ENCODE measurements at regions not wholly inside any gene's neighbourhood (a gene's known extent, or its start where the extent isn't known, plus 50 kb on each side); places are given as distances from the start of the nearest gene placed in this dataset.

- ChIA-PET POLR2A (no interaction called here), CTCF (no interaction called here)
- Histone ChIP-seq H3K27me3 (ENCODE audit: control insufficient read depth, insufficient read depth, low read length) (no peaks in the 10 kb centered on the region), H3K4me3 (ENCODE audit: low read depth, low read length) (no peak overlapping the region), H3K27ac (ENCODE audit: low read depth, low read length) (no peak overlapping the region), H3K9me3 (ENCODE audit: control insufficient read depth, insufficient read depth, low read length) (no peaks in the 10 kb centered on the region)
- no peak for TF ChIP-seq CTCF (IDR thresholded peaks at IDR 0.05; ENCODE audit: low read depth, low read length)
- DNase-seq (ENCODE audit: low read depth, low spot score): no peak
Observed at GRCh38 chr5:29777373-29777772, 1416.1 kb upstream of the CDH6 start.

- ChIA-PET POLR2A (no interaction called here), CTCF (no interaction called here)
- Histone ChIP-seq H3K27ac (ENCODE audit: low read depth, low read length) (no peak overlapping the region), H3K4me3 (ENCODE audit: low read depth, low read length) (no peak overlapping the region), H3K9me3 (ENCODE audit: control insufficient read depth, insufficient read depth, low read length) (peaks cover 9% of the 10 kb centered on the region; the same call in 1 of the 2 replicates), H3K27me3 (ENCODE audit: control insufficient read depth, insufficient read depth, low read length) (no peaks in the 10 kb centered on the region)
- no peak for DNase-seq (ENCODE audit: low read depth, low spot score)
- TF ChIP-seq CTCF (IDR thresholded peaks at IDR 0.05; ENCODE audit: low read depth, low read length): no peak
Observed at GRCh38 chr5:29770936-29771335, 1422.5 kb upstream of the CDH6 start.

- TF ChIP-seq CTCF (IDR thresholded peaks at IDR 0.05; ENCODE audit: low read depth, low read length): no peak
- no peaks in the 10 kb centered on the region for H3K27me3 ChIP-seq (ENCODE audit: control insufficient read depth, insufficient read depth, low read length)
- H3K27ac ChIP-seq (ENCODE audit: low read depth, low read length): no peak overlapping the region
- ChIA-PET CTCF (no interaction called here), POLR2A (no interaction called here)
- DNase-seq (ENCODE audit: low read depth, low spot score): no peak
- H3K9me3 ChIP-seq (ENCODE audit: control insufficient read depth, insufficient read depth, low read length): peaks cover 9% of the 10 kb centered on the region; the same call in 1 of the 2 replicates
- no peak overlapping the region for H3K4me3 ChIP-seq (ENCODE audit: low read depth, low read length)
Observed at GRCh38 chr5:29769474-29769873, 1424.0 kb upstream of the CDH6 start.

GRCh38 chr5:29758986-29759421, 1434.5 kb upstream of the CDH6 start:
- no peaks in the 10 kb centered on the region for H3K27me3 ChIP-seq (ENCODE audit: control insufficient read depth, insufficient read depth, low read length)
- H3K9me3 ChIP-seq (ENCODE audit: control insufficient read depth, insufficient read depth, low read length): no peaks in the 10 kb centered on the region
- ChIA-PET CTCF (no interaction called here), POLR2A (no interaction called here)
- H3K4me3 ChIP-seq (ENCODE audit: low read depth, low read length): no peak overlapping the region
- DNase-seq (ENCODE audit: low read depth, low spot score): no peak
- no peak for TF ChIP-seq CTCF (IDR thresholded peaks at IDR 0.05; ENCODE audit: low read depth, low read length)
- H3K27ac ChIP-seq (ENCODE audit: low read depth, low read length): no peak overlapping the region

GRCh38 chr5:29750453-29750852, 1443.0 kb upstream of the CDH6 start:
- Histone ChIP-seq H3K4me3 (ENCODE audit: low read depth, low read length) (no peak overlapping the region), H3K27me3 (ENCODE audit: control insufficient read depth, insufficient read depth, low read length) (no peaks in the 10 kb centered on the region), H3K27ac (ENCODE audit: low read depth, low read length) (no peak overlapping the region), H3K9me3 (ENCODE audit: control insufficient read depth, insufficient read depth, low read length) (no peaks in the 10 kb centered on the region)
- DNase-seq (ENCODE audit: low read depth, low spot score): no peak
- TF ChIP-seq CTCF (IDR thresholded peaks at IDR 0.05; ENCODE audit: low read depth, low read length): no peak
- POLR2A ChIA-PET: no interaction called here
- CTCF ChIA-PET: no interaction called here
